ENCODE measurements at regions not wholly inside any gene's neighbourhood (a gene's known extent, or its start where the extent isn't known, plus 50 kb on each side); places are given as distances from the start of the nearest gene placed in this dataset.

GRCh38 chr9:135245482-135246247 lies 158.2 kb downstream of the OLFM1 start:
- TF ChIP-seq GATA2 (IDR thresholded peaks at IDR 0.05; ENCODE audit: low read depth, low read length) = no peak
- TF ChIP-seq GATA3 (IDR thresholded peaks at IDR 0.05; ENCODE audit: low read depth, low read length) = no peak
